HEK293T (cell line): ENCODE measurements at regions not wholly inside any gene's neighbourhood (a gene's known extent, or its start where the extent isn't known, plus 50 kb on each side); places are given as distances from the start of the nearest gene placed in this dataset.

Experiments used
- CTCF ChIA-PET: fragments of 350-600 bp; formaldehyde crosslinking; extraction: SDS; loops from one replicate; lab custom pipeline; 2021; ENCODE audit warnings: antibody characterized with exemption, inconsistent platforms; lab: Yijun Ruan, JAX
- POLR2A ChIA-PET: fragments of 350-600 bp; formaldehyde crosslinking; extraction: SDS; loops from one replicate; lab custom pipeline; 2020; ENCODE audit warnings: antibody characterized with exemption, inconsistent platforms; lab: Yijun Ruan, JAX
- DNase-seq: peaks from one replicate; pipeline ENCODE4 v3.0.0; 2012; ENCODE audit warnings: mixed read lengths; ENCODE audit errors: extremely low spot score
- ARNT ChIP-seq: fragments of 450-650 bp; IDR thresholded peaks from 2 replicates; pipeline ENCODE4 v1.6.1; 2017; ENCODE audit warnings: mild to moderate bottlenecking
- BHLHE40 ChIP-seq: fragments of 450-650 bp; IDR thresholded peaks from 2 replicates; pipeline ENCODE4 v1.6.1; 2016; ENCODE audit warnings: mild to moderate bottlenecking, moderate library complexity, borderline replicate concordance
- CTBP1 ChIP-seq: fragments of 450-650 bp; IDR thresholded peaks from 2 replicates; pipeline ENCODE4 v1.6.1; 2016; ENCODE audit warnings: borderline replicate concordance
- ELF4 ChIP-seq: fragments of 450-650 bp; IDR thresholded peaks from 2 replicates; pipeline ENCODE4 v1.6.1; 2017; ENCODE audit warnings: antibody characterized with exemption
- FOXA1 ChIP-seq: fragments of 450-650 bp; IDR thresholded peaks from 2 replicates; pipeline ENCODE4 v1.6.1; 2016; ENCODE audit warnings: mild to moderate bottlenecking
- FOXK2 ChIP-seq: fragments of 450-650 bp; IDR thresholded peaks from 2 replicates; pipeline ENCODE4 v1.6.1; 2016; ENCODE audit warnings: mild to moderate bottlenecking
- FOXM1 ChIP-seq: fragments of 450-650 bp; IDR thresholded peaks from 2 replicates; pipeline ENCODE4 v1.6.1; 2017; ENCODE audit warnings: mild to moderate bottlenecking, borderline replicate concordance
- HDGF ChIP-seq: fragments of 450-650 bp; IDR thresholded peaks from 2 replicates; pipeline ENCODE4 v1.6.1; 2017; ENCODE audit warnings: antibody characterized with exemption, borderline replicate concordance
- L3MBTL2 ChIP-seq: fragments of 450-650 bp; conservative IDR thresholded peaks from 2 replicates; pipeline ENCODE4 v1.6.1; 2016; ENCODE audit warnings: mild to moderate bottlenecking
- LEF1 ChIP-seq: fragments of 450-650 bp; IDR thresholded peaks from 2 replicates; pipeline ENCODE4 v1.6.1; 2017; ENCODE audit warnings: mild to moderate bottlenecking, borderline replicate concordance
- NFRKB ChIP-seq: fragments of 450-650 bp; IDR thresholded peaks from 2 replicates; pipeline ENCODE4 v1.6.1; 2016; ENCODE audit warnings: mild to moderate bottlenecking, moderate library complexity
- SP1 ChIP-seq: fragments of 450-650 bp; IDR thresholded peaks from 2 replicates; pipeline ENCODE4 v1.6.1; 2017
- SUZ12 ChIP-seq: fragments of 450-650 bp; IDR thresholded peaks from 2 replicates; pipeline ENCODE4 v1.6.1; 2016; ENCODE audit warnings: mild to moderate bottlenecking
- TARDBP ChIP-seq: fragments of 450-650 bp; IDR thresholded peaks from 2 replicates; pipeline ENCODE4 v1.6.1; 2016
- ZNF384 ChIP-seq: fragments of 450-650 bp; IDR thresholded peaks from 2 replicates; pipeline ENCODE4 v1.6.1; 2016
- TF ChIP-seq, protein P1 (sequence below): fragments of 450-650 bp; IDR thresholded peaks from 2 replicates; pipeline ENCODE4 v1.6.1; 2016

DNA sequence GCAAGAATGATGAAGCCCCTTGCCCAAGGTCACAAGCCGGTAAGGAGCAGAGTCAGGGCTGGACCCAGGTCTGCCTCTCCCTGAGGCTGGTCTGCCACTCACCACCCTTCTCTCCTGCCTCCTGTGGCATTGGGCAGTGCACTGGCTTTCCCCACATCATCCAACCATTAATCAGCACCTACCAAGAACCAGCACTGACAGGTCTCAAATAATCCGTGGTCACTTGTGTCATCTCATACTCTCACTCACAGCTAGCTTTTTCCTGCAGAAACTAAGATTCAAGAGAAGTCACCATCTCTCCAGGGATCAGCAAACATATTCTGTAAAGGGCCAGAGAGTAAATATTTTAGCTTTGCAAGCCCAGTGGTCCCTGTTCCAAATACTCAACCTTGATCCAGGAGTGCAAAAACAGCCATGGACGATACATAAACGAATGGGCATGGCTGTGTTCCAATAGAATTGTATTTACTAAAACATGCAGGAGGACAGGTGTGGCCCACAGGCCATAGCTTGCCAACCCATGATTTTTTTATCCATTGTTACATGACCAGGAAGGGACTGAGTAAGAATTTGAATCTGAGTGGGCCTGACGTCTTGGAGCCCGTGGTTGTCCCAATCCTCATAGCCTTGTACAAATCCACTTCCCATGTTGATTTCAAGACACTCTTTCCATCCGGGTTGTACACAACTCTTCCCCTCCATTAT is 374.2 kb downstream of the BCL11B start:
- ChIA-PET CTCF (no interaction called here), POLR2A (no interaction called here)
- no peak for DNase-seq
- no peak for TF ChIP-seq NFRKB
- TF ChIP-seq FOXK2 = no peak
- no peak for TF ChIP-seq FOXA1
- no peak for TF ChIP-seq BHLHE40
- TF ChIP-seq HDGF = no peak
- TF ChIP-seq CTBP1 = no peak
- TF ChIP-seq SP1 = no peak
- TF ChIP-seq TARDBP = no peak

DNA sequence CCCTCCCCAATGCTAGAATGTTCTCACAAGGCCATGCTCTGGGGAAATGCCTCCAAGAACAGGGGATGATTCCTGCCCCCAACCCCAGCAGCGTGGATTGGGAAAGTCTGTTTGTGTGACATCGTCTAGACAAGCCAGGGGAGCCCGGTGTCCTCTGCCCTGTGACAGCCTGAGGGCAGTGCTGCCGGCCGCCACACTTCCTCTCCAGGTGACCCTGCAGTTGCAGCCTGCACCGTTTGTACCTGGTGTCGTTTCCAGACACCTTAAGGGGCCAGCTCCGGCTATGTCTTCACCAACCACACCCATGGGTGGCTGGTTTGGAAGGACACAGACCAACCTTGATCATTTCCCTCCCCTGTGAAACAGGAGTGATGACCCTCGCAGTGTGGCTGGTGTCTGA is 372.6 kb downstream of the BCL11B start:
- TF ChIP-seq SP1 = no peak
- TF ChIP-seq FOXM1 = no peak
- TF ChIP-seq NFRKB = no peak
- TF ChIP-seq SUZ12 = no peak
- no peak for TF ChIP-seq CTBP1
- TF ChIP-seq TARDBP = no peak
- TF ChIP-seq L3MBTL2 = no peak
- no peak for TF ChIP-seq BHLHE40
- no peak for TF ChIP-seq ZNF384
- no peak for TF ChIP-seq FOXA1
- TF ChIP-seq, protein P1, sequence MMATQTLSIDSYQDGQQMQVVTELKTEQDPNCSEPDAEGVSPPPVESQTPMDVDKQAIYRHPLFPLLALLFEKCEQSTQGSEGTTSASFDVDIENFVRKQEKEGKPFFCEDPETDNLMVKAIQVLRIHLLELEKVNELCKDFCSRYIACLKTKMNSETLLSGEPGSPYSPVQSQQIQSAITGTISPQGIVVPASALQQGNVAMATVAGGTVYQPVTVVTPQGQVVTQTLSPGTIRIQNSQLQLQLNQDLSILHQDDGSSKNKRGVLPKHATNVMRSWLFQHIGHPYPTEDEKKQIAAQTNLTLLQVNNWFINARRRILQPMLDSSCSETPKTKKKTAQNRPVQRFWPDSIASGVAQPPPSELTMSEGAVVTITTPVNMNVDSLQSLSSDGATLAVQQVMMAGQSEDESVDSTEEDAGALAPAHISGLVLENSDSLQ = no peak
- TF ChIP-seq HDGF = no peak
- no peak for TF ChIP-seq ELF4
- no peak for TF ChIP-seq LEF1
- no peak for TF ChIP-seq ARNT
- no peak for TF ChIP-seq FOXK2
- DNase-seq = no peak
- POLR2A ChIA-PET = no interaction called here
- CTCF ChIA-PET = no interaction called here

DNA sequence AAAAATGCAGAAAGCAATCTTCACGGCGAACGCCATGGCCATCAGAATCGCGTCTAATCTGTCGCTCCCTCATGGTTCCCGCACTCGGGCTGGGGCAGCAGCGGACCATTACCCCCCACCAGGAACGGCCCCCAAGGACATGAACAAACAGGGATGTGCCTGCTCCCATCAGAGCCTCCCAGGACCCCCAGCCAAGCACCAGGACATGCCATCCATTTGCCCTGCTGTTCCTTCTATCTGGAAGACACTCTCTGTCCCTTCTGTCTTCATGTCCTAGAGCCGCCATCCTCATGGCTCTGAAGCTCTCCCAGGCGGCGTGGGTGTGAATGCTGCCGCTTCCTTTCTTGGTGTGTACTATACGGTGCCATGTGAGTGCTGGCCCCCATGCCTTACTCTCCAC is 371.8 kb downstream of the BCL11B start:
- CTCF ChIA-PET = no interaction called here
- no peak for DNase-seq
- TF ChIP-seq ARNT (no peak), L3MBTL2 (no peak), TARDBP (no peak), NFRKB (no peak), SP1 (no peak), FOXA1 (no peak), SUZ12 (no peak), ZNF384 (no peak), FOXM1 (no peak), LEF1 (no peak), FOXK2 (no peak), ELF4 (no peak), BHLHE40 (no peak), CTBP1 (no peak), HDGF (no peak)
- TF ChIP-seq, protein P1 = no peak
- POLR2A ChIA-PET = no interaction called here

DNA sequence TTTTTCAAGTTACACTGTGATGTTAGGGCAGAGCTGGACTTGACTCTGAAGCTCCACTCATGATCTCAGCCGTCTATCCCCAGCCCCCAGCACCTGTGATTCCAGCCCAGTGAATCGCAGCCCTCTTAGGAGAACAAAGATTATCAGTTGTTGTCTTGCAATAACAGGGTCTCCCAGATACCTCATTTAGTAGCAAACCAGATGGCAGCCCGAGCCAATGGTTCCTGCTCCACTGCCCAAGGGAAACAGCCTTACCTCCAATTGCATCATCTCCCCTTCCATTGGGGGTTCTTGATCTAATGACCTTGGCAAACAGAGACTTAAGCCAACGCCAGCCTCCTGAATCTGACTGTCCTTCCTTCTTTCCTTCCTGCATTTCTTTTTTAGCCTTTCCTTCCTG is 371.2 kb downstream of the BCL11B start:
- POLR2A ChIA-PET = no interaction called here
- CTCF ChIA-PET = no interaction called here
- no peak for DNase-seq
- TF ChIP-seq, protein P1 = no peak
- TF ChIP-seq BHLHE40 (no peak), FOXK2 (no peak), TARDBP (no peak), CTBP1 (no peak), SUZ12 (no peak), ARNT (no peak), L3MBTL2 (no peak), FOXA1 (no peak), FOXM1 (no peak), ELF4 (no peak), SP1 (no peak), ZNF384 (no peak)

DNA sequence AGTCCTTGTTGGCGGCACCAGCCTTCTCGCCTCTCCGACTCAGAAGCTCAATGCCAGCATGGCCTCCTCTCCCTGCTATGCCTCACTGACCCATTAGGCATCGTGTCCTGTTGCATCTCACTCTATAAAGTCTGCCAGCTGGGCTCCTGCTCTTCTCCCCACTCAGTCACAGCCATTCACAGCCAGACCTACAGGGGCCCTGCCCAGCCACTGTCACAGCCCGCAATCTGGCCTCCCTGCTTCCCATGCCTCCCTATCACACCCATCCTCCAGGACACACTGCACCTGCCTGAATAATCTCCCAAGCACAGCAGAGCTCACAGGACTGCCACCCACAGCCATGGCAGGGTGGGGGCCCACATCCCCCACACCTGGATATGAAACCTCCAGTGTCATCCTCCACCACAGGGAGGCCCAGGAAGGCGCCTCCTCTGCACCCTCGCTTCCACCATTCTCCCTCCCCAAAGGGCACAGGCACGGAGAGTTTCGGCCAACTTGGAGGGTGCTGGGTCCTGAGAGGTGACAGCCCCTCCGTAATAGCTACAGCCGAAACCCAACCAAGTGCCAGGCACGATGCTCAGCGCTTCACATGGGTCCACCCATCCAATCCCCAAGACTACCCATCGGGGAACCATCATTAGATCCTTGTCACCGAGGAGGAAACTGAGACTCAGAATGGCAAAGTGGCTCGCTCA is 370.3 kb downstream of the BCL11B start:
- CTCF ChIA-PET = no interaction called here
- no peak for TF ChIP-seq CTBP1
- TF ChIP-seq LEF1 = no peak
- no peak for TF ChIP-seq L3MBTL2
- TF ChIP-seq ARNT = no peak
- TF ChIP-seq, protein P1 = no peak
- no peak for TF ChIP-seq HDGF
- TF ChIP-seq SUZ12 = no peak
- TF ChIP-seq FOXA1 = no peak
- TF ChIP-seq SP1 = no peak
- TF ChIP-seq BHLHE40 = no peak
- POLR2A ChIA-PET = no interaction called here
- DNase-seq = no peak
